NCI-H2196 (cell line): ENCODE measurements at regions not wholly inside any gene's neighbourhood (a gene's known extent, or its start where the extent isn't known, plus 50 kb on each side); places are given as distances from the start of the nearest gene placed in this dataset.

Source experiments
- DNase-seq: peaks from one replicate; lab custom pipeline; 2025; ENCODE audit not compliant: unreplicated experiment; lab: John Stamatoyannopoulos, UW

GRCh38 chr1:69220672-69221071, 347.1 kb upstream of the LRRC7 start:
- DNase-seq = no peak

GRCh38 chr1:69221524-69221923, 346.2 kb upstream of the LRRC7 start:
- DNase-seq = peak; percentile 21

- DNase-seq = no peak
Measured at GRCh38 chr1:69223156-69223555, 344.6 kb upstream of the LRRC7 start.

GRCh38 chr1:69228501-69228900, 339.2 kb upstream of the LRRC7 start:
- no peak for DNase-seq

GRCh38 chr1:69230208-69230607, 337.5 kb upstream of the LRRC7 start:
- no peak for DNase-seq

GRCh38 chr1:69233463-69233862, 334.3 kb upstream of the LRRC7 start:
- DNase-seq = no peak

GRCh38 chr1:69244211-69244610, 323.5 kb upstream of the LRRC7 start:
- no peak for DNase-seq

- DNase-seq = peak; percentile 3
Measured at GRCh38 chr1:69246109-69246508, 321.6 kb upstream of the LRRC7 start.

- no peak for DNase-seq
Measured at GRCh38 chr1:69246710-69247109, 321.0 kb upstream of the LRRC7 start.

GRCh38 chr1:69252696-69253095, 315.0 kb upstream of the LRRC7 start:
- DNase-seq = no peak

- DNase-seq = no peak
Measured at GRCh38 chr1:69256036-69256435, 311.7 kb upstream of the LRRC7 start.

GRCh38 chr1:69258842-69259241, 308.9 kb upstream of the LRRC7 start:
- no peak for DNase-seq

- DNase-seq = peak; percentile 36
Measured at GRCh38 chr1:69263921-69264391, 303.8 kb upstream of the LRRC7 start.

GRCh38 chr1:69269491-69269890, 298.2 kb upstream of the LRRC7 start:
- DNase-seq = no peak

- no peak for DNase-seq
Measured at GRCh38 chr1:69271587-69272125, 296.1 kb upstream of the LRRC7 start.

GRCh38 chr1:69272684-69273083, 295.0 kb upstream of the LRRC7 start:
- DNase-seq = no peak

- no peak for DNase-seq
Measured at GRCh38 chr1:69278923-69279322, 288.8 kb upstream of the LRRC7 start.

GRCh38 chr1:69283516-69283915, 284.2 kb upstream of the LRRC7 start:
- no peak for DNase-seq

- DNase-seq = no peak
Measured at GRCh38 chr1:69284508-69284907, 283.2 kb upstream of the LRRC7 start.

GRCh38 chr1:69288416-69288815, 279.3 kb upstream of the LRRC7 start:
- DNase-seq = no peak

- no peak for DNase-seq
Measured at GRCh38 chr1:69290291-69290690, 277.4 kb upstream of the LRRC7 start.

- no peak for DNase-seq
Measured at GRCh38 chr1:69291541-69291940, 276.2 kb upstream of the LRRC7 start.

- no peak for DNase-seq
Measured at GRCh38 chr1:69292833-69293232, 274.9 kb upstream of the LRRC7 start.

GRCh38 chr1:69294171-69294570, 273.6 kb upstream of the LRRC7 start:
- DNase-seq = no peak
